ENCODE measurements at regions not wholly inside any gene's neighbourhood (a gene's known extent, or its start where the extent isn't known, plus 50 kb on each side); places are given as distances from the start of the nearest gene placed in this dataset.
"Not testable (repeated sequence)": the region's sequence is repeated elsewhere in the genome, so short reads cannot be mapped to it uniquely, and the experiment has no call there.

- H3K9me3 ChIP-seq: no peaks in the 10 kb centered on the region
- no peak overlapping the region for H3K4me3 ChIP-seq
- no peak for DNase-seq
- no peaks in the 10 kb centered on the region for H3K27me3 ChIP-seq
- no peaks in the 10 kb centered on the region for H3K36me3 ChIP-seq
Observed at GRCh38 chr13:78103936-78104335, 185.3 kb upstream of the EDNRB start.

- H3K4me3 ChIP-seq: no peak overlapping the region
Observed at GRCh38 chr13:78102741-78103140, 184.1 kb upstream of the EDNRB start.

DNA sequence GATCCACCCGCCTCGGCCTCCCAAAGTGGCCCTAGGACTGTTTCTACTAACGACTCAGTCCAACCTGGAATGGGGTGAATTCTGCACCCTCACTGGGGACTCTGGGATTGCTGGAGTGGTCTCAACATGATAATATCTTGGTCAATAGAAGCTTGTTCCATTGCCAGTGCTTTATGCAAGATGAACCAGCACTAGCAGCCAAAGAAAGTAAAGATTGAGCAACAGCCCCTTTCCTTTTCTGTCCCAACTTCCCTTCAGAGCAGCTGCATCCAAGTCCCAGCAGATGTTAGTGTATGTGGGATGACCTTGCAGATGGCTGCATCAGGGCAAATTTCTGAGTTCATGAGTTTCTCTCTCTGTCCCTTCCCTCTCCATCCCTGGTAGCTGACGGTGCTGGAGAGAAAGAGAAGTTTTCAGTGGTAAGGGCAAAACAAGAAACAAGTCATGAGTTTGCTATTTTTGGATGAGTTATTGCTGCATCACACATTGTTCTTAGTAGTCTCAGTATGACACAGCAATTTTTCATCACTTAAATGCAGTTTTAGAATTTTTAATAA is 183.6 kb upstream of the EDNRB start:
- H3K27me3 ChIP-seq: no peaks in the 10 kb centered on the region
- no peak overlapping the region for H3K4me3 ChIP-seq
- no peaks in the 10 kb centered on the region for H3K9me3 ChIP-seq
- H3K36me3 ChIP-seq: no peaks in the 10 kb centered on the region
- peak; percentile 0 for DNase-seq

More at GRCh38 chr13:78102741-78103140, 184.1 kb upstream of the EDNRB start:
- no peaks in the 10 kb centered on the region for H3K27me3 ChIP-seq
- DNase-seq: no peak
- no peaks in the 10 kb centered on the region for H3K36me3 ChIP-seq
- no peaks in the 10 kb centered on the region for H3K9me3 ChIP-seq

DNA sequence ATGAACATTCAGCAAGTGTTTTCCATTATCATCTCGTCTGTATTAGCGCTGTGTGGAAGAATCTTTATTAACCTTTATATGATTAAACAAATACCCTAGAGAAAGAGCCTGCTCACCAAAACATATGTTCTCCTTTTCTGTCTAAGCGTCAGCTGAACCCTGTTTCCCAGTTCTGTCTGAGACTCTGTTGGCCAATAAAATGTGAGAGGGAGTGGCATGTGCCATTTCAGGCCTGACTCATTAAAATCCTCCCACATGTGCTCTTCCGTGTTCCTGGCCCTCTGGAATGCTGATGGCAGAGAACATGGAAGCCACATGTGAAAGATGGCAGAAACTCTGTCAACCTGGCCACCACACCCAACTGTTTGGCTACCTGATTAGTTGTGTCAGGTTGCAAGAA is 181.9 kb upstream of the EDNRB start:
- Histone ChIP-seq H3K9me3 (no peaks in the 10 kb centered on the region), H3K4me3 (no peak overlapping the region), H3K36me3 (no peaks in the 10 kb centered on the region), H3K27me3 (no peaks in the 10 kb centered on the region)
- DNase-seq: no peak

GRCh38 chr13:78098249-78098648 is 179.6 kb upstream of the EDNRB start:
- Histone ChIP-seq H3K36me3 (no peaks in the 10 kb centered on the region), H3K27me3 (no peaks in the 10 kb centered on the region), H3K4me3 (no peak overlapping the region), H3K9me3 (no peaks in the 10 kb centered on the region)
- DNase-seq: no peak

- no peak for DNase-seq
- no peaks in the 10 kb centered on the region for H3K27me3 ChIP-seq
- no peaks in the 10 kb centered on the region for H3K36me3 ChIP-seq
- no peaks in the 10 kb centered on the region for H3K9me3 ChIP-seq
- H3K4me3 ChIP-seq: no peak overlapping the region
Observed at GRCh38 chr13:78096221-78096620, 177.6 kb upstream of the EDNRB start.

DNA sequence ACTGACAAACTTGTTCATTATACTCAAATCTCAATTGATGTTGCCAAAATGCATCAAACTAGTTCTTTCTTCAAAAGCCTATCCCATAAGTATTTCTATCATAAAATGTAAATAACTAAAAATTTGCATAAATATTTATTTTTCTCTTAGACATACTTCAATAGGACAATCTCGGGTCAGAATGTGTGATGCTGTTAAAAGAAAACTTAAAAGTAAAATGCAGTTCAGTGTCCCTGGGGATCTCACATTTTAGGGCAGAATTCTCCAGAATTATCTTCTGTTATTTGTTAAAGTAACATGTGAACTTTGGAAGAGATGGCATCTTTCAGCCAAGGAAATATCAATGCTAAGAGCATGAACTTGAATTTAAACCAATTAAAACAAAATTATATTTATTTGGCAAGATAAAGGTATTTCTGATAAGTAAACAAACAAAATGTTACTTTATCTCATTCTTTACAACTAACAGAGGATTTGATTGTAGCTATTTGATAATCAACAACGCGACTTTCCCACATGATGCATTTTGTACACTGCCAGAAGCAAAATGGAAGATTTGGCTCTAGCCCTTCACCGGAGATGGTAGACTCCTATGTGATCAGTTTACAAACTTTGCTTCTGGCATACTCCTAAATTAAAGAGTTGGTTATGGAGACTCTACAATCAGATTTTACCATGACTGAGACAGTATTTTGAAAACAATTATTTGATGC is 169.5 kb upstream of the EDNRB start:
- Histone ChIP-seq H3K9me3 (no peaks in the 10 kb centered on the region), H3K36me3 (no peaks in the 10 kb centered on the region), H3K4me3 (no peak overlapping the region), H3K27me3 (no peaks in the 10 kb centered on the region)
- no peak for DNase-seq

DNA sequence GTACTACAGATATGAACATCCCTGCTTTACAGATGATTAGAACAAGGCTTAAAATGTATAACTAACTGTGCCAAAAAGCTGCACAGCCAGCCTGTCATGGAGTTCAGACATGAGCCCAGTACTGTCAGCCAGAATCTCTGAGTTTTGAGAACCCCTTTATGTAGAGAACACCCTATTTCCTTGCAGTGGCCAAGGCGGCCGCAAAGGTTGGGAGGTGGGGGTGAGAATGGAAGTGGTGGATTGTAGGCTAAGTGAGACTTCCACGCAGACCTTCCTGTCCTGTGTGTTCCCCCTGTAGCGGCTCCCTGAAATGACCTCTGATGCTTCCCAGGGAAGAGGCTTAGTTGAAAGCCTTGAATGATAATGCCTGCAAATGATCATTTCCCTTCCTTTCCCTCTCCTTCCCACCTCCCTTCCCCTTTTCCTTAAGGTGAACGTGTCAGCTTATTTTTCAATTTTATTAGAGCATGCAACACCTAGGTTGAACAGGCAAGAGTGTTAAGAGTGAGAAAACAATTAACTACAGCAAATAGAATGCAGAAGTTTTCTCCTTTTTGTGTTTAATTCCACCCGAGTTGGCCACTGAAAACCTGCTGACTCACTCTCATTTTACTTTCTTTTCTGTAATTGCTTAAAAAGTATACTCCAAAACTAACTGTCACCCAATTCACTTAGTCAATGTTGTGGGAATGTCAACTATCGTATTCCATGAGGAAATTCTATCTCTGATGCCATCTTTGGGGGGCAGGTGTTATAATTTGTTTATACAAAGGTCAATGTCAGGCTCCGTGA is 167.0 kb upstream of the EDNRB start:
- H3K9me3 ChIP-seq: no peaks in the 10 kb centered on the region
- H3K27me3 ChIP-seq: no peaks in the 10 kb centered on the region
- H3K36me3 ChIP-seq: no peaks in the 10 kb centered on the region
- no peak for DNase-seq
- H3K4me3 ChIP-seq: no peak overlapping the region

- H3K9me3 ChIP-seq: no peaks in the 10 kb centered on the region
- DNase-seq: no peak
- H3K36me3 ChIP-seq: no peaks in the 10 kb centered on the region
- no peaks in the 10 kb centered on the region for H3K27me3 ChIP-seq
- no peak overlapping the region for H3K4me3 ChIP-seq
Observed at GRCh38 chr13:78084401-78084800, 165.8 kb upstream of the EDNRB start.

GRCh38 chr13:78078168-78078567 is 159.5 kb upstream of the EDNRB start:
- Histone ChIP-seq H3K9me3 (no peaks in the 10 kb centered on the region), H3K4me3 (no peak overlapping the region), H3K36me3 (no peaks in the 10 kb centered on the region), H3K27me3 (no peaks in the 10 kb centered on the region)
- peak; percentile 23 for DNase-seq

DNA sequence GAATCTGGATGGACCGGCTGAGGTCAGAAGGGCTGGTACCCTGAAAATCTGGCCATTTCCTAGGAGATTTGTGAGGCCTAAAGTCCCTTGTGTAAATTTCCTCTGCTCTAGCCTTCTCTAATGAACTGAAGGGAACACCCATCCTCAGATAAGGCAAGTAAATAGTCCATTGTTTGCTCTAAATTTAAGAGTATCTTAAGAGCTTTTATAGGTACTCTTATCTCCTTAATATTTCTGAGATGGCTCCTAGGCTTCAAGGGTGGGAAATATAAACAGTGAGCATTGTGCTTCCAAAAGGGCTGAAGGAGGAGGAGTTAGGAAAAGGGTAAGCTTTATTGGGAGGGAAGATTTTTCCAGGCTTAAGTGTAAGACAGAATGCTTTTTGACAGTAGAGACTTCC is 148.7 kb upstream of the EDNRB start:
- no peak for DNase-seq
- Histone ChIP-seq H3K4me3 (no peak overlapping the region), H3K9me3 (no peaks in the 10 kb centered on the region), H3K27me3 (no peaks in the 10 kb centered on the region), H3K36me3 (no peaks in the 10 kb centered on the region)

- DNase-seq: no peak
- Histone ChIP-seq H3K27me3 (no peaks in the 10 kb centered on the region), H3K4me3 (no peak overlapping the region), H3K36me3 (no peaks in the 10 kb centered on the region), H3K9me3 (no peaks in the 10 kb centered on the region)
Observed at GRCh38 chr13:78065141-78065540, 146.5 kb upstream of the EDNRB start.

GRCh38 chr13:78061806-78062205 is 143.2 kb upstream of the EDNRB start:
- Histone ChIP-seq H3K9me3 (no peaks in the 10 kb centered on the region), H3K36me3 (no peaks in the 10 kb centered on the region), H3K27me3 (no peaks in the 10 kb centered on the region), H3K4me3 (no peak overlapping the region)
- no peak for DNase-seq

DNA sequence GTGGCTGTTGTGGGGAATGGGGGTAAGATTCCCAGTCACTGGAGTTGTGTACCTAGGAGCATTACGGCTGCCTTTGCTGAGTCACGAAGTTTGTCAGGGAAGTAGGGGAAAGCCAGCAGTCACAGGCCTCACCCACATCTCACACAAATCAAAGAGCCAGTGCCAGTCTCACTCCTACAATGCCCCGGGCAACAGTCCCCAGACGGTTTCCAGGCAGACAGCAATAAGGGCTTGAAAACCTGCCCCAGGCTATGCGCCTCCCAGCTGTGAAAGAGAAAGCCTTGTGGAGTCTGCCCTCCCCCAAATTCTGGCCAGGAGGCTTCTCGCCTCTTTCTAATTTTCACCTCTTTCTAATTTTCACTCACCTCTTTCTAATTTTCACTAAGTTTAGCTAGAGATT is 142.3 kb upstream of the EDNRB start:
- no peaks in the 10 kb centered on the region for H3K27me3 ChIP-seq
- DNase-seq: no peak
- no peaks in the 10 kb centered on the region for H3K9me3 ChIP-seq
- no peak overlapping the region for H3K4me3 ChIP-seq
- no peaks in the 10 kb centered on the region for H3K36me3 ChIP-seq

DNA sequence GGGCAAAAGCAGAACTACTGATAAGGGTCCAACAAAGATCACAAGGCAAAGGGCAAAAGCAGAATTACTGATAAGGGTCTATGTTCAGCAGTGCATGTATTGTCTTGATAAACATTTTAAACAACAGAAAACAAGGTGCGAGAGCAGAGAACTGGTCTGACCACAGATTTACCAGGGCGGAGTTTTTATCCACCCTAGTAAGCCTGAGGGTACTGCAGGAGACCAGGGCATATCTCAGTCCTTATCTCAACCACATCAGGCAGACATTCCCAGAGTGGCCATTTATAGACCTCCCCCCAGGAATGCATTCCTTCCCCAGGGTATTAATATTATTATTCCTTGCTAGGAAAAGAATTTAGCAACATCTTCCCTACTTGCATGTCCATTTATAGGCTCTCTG is 138.2 kb upstream of the EDNRB start:
- not testable (repeated sequence) for DNase-seq, H3K9me3 ChIP-seq, H3K4me3 ChIP-seq, H3K27me3 ChIP-seq, H3K36me3 ChIP-seq

DNA sequence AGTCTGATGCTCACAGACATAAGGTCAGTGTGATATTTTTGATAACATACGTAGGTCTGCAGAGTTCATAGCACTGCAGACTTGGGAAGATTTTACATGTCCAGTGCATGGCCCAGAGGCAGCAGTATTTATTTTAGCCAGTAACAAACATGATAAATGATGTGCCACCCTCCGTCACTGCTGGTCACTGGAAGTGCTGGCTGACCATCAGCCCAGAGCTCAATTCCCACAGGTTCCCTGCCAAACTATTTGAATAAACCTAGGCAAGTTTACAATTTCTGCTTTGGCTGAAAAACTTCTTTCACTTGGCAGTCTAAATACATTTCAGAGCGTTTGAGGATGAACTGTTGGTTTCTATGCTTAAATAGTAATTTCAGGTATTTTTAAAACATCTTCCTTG is 135.5 kb upstream of the EDNRB start:
- Histone ChIP-seq H3K36me3 (no peaks in the 10 kb centered on the region), H3K4me3 (no peak overlapping the region), H3K27me3 (no peaks in the 10 kb centered on the region), H3K9me3 (no peaks in the 10 kb centered on the region)
- DNase-seq: no peak

DNA sequence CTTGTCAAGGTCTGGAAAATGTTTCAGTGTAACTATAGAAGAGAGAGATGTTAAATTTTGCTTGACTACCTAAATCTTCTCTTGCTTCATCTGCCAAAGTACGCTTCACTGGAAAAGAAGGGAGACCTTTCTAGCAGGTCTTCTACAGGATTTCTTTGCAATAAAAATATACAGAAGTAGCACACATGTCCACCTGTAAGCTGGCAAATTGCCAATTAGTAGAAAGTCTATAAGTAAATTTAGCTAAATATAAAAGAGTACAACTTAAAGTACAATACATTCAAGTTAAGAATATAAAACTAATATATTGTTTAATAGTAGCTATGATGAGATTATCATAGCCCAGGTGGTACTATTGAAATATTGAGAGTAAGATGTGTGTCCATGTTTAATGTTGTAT is 128.5 kb upstream of the EDNRB start:
- no peaks in the 10 kb centered on the region for H3K36me3 ChIP-seq
- no peak for DNase-seq

DNA sequence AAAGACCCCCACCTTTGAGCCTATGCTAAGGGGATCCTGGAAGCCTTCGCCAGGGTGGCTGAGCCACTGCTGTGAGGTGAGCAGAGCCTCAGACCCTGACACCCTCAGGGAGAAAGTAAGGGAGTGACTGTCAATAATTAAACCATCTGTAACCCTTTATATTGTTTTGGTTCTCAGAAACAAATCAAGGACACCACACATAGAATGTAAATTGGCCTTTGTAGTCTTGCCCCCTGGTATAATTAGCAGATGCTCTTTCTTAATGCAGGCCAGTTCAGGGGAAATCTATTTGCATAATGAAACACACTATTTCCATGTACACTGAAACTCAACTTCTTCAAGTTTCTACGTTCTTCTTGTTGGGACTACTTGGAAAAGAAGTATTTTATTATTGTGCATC is 127.7 kb upstream of the EDNRB start:
- H3K9me3 ChIP-seq: no peaks in the 10 kb centered on the region
- H3K36me3 ChIP-seq: no peaks in the 10 kb centered on the region
- no peaks in the 10 kb centered on the region; the same call in 1 of the 2 replicates for H3K27me3 ChIP-seq
- no peak for DNase-seq
- H3K4me3 ChIP-seq: no peak overlapping the region

More for the DNA sequence above, 128.5 kb upstream of the EDNRB start:
- Histone ChIP-seq H3K9me3 (no peaks in the 10 kb centered on the region), H3K4me3 (no peak overlapping the region), H3K27me3 (no peaks in the 10 kb centered on the region; the same call in 1 of the 2 replicates)

Data from MG63 (cell line).